Left lung (tissue), 4 donors: ENCODE measurements at regions not wholly inside any gene's neighbourhood (a gene's known extent, or its start where the extent isn't known, plus 50 kb on each side); places are given as distances from the start of the nearest gene placed in this dataset.

Experiments used
- ATAC-seq: fragments of 200-7000 bp; cut with Tn5 transposase; one replicate; pipeline ENCODE4 v1.9.1; 2020; ENCODE audit warnings: moderate library complexity
- DNase-seq, 4 donors: peaks; one replicate each; pipeline ENCODE4 v3.0.0-alpha.2; 2013 to 2020
- H3K27ac ChIP-seq, 2 donors: fragments of 200-600 bp; sonication (generic) in 1 of 2; one replicate each; pipeline versions ENCODE4 v1.5.0 to v1.8.0; 2020 to 2021
- H3K27me3 ChIP-seq, 2 donors: fragments of 200-600 bp; sonication (generic) in 1 of 2; one replicate each; pipeline versions ENCODE4 v1.5.0 to v1.8.0; 2020 to 2021
- H3K36me3 ChIP-seq, 2 donors: fragments of 200-600 bp; sonication (generic) in 1 of 2; one replicate each; pipeline versions ENCODE4 v1.5.0 to v1.8.0; 2020 to 2021
- H3K4me1 ChIP-seq, 2 donors: fragments of 200-600 bp; one replicate each; pipeline ENCODE4 v1.8.0; 2021
- H3K4me3 ChIP-seq, 2 donors: fragments of 200-600 bp; sonication (generic) in 1 of 2; one replicate each; pipeline versions ENCODE4 v1.5.0 to v1.8.0; 2020 to 2021; ENCODE audit warnings: mild to moderate bottlenecking in 1 of 2
- H3K9me3 ChIP-seq, 2 donors: fragments of 200-600 bp; sonication (generic) in 1 of 2; one replicate each; pipeline versions ENCODE4 v1.5.0 to v1.8.0; 2020 to 2021
- CTCF ChIP-seq, 2 donors: fragments of 200-600 bp; sonication (generic) in 1 of 2; IDR thresholded peaks; one replicate each; pipeline versions ENCODE4 v1.5.0 to v1.8.0; 2021; ENCODE audit warnings: antibody characterized with exemption in 2 of 2
- intact Hi-C, 2 donors: fragments of 100-400 bp; cut with DNase I; formaldehyde crosslinking; loops; one replicate each; pipeline versions ENCODE4 v1.11.2 to v1.14.2; 2022
- donor health status: DM: no; HTN: yes; CAD: no.
- donor health status: DM: no; HTN: no; CAD: no.

- Histone ChIP-seq H3K4me1 (no peaks in the 10 kb centered on the region), H3K4me3 (no peak overlapping the region), H3K27me3 (no peaks in the 10 kb centered on the region), H3K27ac (no peak overlapping the region), H3K36me3 (no peaks in the 10 kb centered on the region), H3K9me3 (peaks cover 0 to 11% of the 10 kb centered on the region in 2 donors)
- DNase-seq (no peak), ATAC-seq (no peak)
- intact Hi-C loops = no loop called here
- TF ChIP-seq CTCF (IDR thresholded peaks at IDR 0.05) = no peak
These were observed 435.7 kb downstream of the NFIB start for GRCh38 chr9:13878241-13878711.

GRCh38 chr9:13876741-13877140 lies 437.2 kb downstream of the NFIB start:
- Histone ChIP-seq H3K4me3 (no peak overlapping the region), H3K36me3 (no peaks in the 10 kb centered on the region), H3K27me3 (no peaks in the 10 kb centered on the region), H3K9me3 (peaks cover 0 to 11% of the 10 kb centered on the region in 2 donors), H3K27ac (no peak overlapping the region), H3K4me1 (no peaks in the 10 kb centered on the region)
- ATAC-seq (no peak), DNase-seq (no peak)
- intact Hi-C loops = no loop called here
- TF ChIP-seq CTCF (IDR thresholded peaks at IDR 0.05) = no peak

- Histone ChIP-seq H3K9me3 (peaks cover 0 to 11% of the 10 kb centered on the region in 2 donors), H3K4me1 (no peaks in the 10 kb centered on the region), H3K27ac (no peak overlapping the region), H3K27me3 (no peaks in the 10 kb centered on the region), H3K36me3 (no peaks in the 10 kb centered on the region), H3K4me3 (no peak overlapping the region)
- intact Hi-C loops = no loop called here
- DNase-seq (no peak), ATAC-seq (no peak)
- TF ChIP-seq CTCF (IDR thresholded peaks at IDR 0.05) = no peak
These were observed 440.7 kb downstream of the NFIB start for GRCh38 chr9:13873203-13873602.

- intact Hi-C loops = no loop called here
- no peak for TF ChIP-seq CTCF (IDR thresholded peaks at IDR 0.05)
- Histone ChIP-seq H3K9me3 (no peaks in the 10 kb centered on the region), H3K4me1 (no peaks in the 10 kb centered on the region), H3K27me3 (no peaks in the 10 kb centered on the region), H3K4me3 (no peak overlapping the region), H3K36me3 (no peaks in the 10 kb centered on the region), H3K27ac (no peak overlapping the region)
- DNase-seq (no peak), ATAC-seq (no peak)
These were observed 445.6 kb downstream of the NFIB start for GRCh38 chr9:13868336-13868735.

- DNase-seq (no peak), ATAC-seq (no peak)
- H3K4me3 ChIP-seq = no peak overlapping the region
- TF ChIP-seq CTCF (IDR thresholded peaks at IDR 0.05) = no peak
- no peaks in the 10 kb centered on the region for H3K36me3 ChIP-seq
- no peaks in the 10 kb centered on the region for H3K27me3 ChIP-seq
- H3K27ac ChIP-seq = no peak overlapping the region
- intact Hi-C loops = no loop called here
- H3K4me1 ChIP-seq = no peaks in the 10 kb centered on the region
- no peaks in the 10 kb centered on the region for H3K9me3 ChIP-seq
These were observed 448.1 kb downstream of the NFIB start for GRCh38 chr9:13865869-13866268.
